ENCODE measurements at regions not wholly inside any gene's neighbourhood (a gene's known extent, or its start where the extent isn't known, plus 50 kb on each side); places are given as distances from the start of the nearest gene placed in this dataset.
"Not testable (repeated sequence)": the region's sequence is repeated elsewhere in the genome, so short reads cannot be mapped to it uniquely, and the experiment has no call there.

- DNase-seq, result not testable (repeated sequence)
These were observed 150.6 kb downstream of the NPIPB11 start for GRCh38 chr16:29255957-29256356.

- not testable (repeated sequence) for DNase-seq
These were observed 151.1 kb downstream of the NPIPB11 start for GRCh38 chr16:29255496-29255796.

- DNase-seq, result no peak
These were observed 151.6 kb downstream of the NPIPB11 start for GRCh38 chr16:29254676-29255495.

GRCh38 chr16:29253716-29254590, 152.6 kb downstream of the NPIPB11 start:
- not testable (repeated sequence) for DNase-seq

- not testable (repeated sequence) for DNase-seq
These were observed 153.4 kb downstream of the NPIPB11 start for GRCh38 chr16:29253066-29253590.

- not testable (repeated sequence) for DNase-seq
These were observed 154.2 kb downstream of the NPIPB11 start for GRCh38 chr16:29252311-29252710.

GRCh38 chr16:29251571-29252011, 154.9 kb downstream of the NPIPB11 start:
- not testable (repeated sequence) for DNase-seq

- not testable (repeated sequence) for DNase-seq
These were observed 155.5 kb downstream of the NPIPB11 start for GRCh38 chr16:29250923-29251434.

GRCh38 chr16:29250469-29250868, 156.0 kb downstream of the NPIPB11 start:
- DNase-seq, result not testable (repeated sequence)

GRCh38 chr16:29248940-29249318, 157.6 kb downstream of the NPIPB11 start:
- not testable (repeated sequence) for DNase-seq

- DNase-seq, result not testable (repeated sequence)
These were observed 158.1 kb downstream of the NPIPB11 start for GRCh38 chr16:29248306-29248939.

- DNase-seq, result not testable (repeated sequence)
These were observed 160.4 kb downstream of the NPIPB11 start for GRCh38 chr16:29246091-29246490.

- DNase-seq, result no peak
These were observed 168.5 kb downstream of the NPIPB11 start for GRCh38 chr16:29237971-29238370.

- DNase-seq, result not testable (repeated sequence)
These were observed 169.0 kb downstream of the NPIPB11 start for GRCh38 chr16:29237495-29237894.

- DNase-seq, result not testable (repeated sequence)
These were observed 169.5 kb downstream of the NPIPB11 start for GRCh38 chr16:29237023-29237422.

- DNase-seq, result not testable (repeated sequence)
These were observed 170.6 kb downstream of the NPIPB11 start for GRCh38 chr16:29235836-29236370.

- not testable (repeated sequence) for DNase-seq
These were observed 171.8 kb downstream of the NPIPB11 start for GRCh38 chr16:29234536-29235275.

- not testable (repeated sequence) for DNase-seq
These were observed 172.7 kb downstream of the NPIPB11 start for GRCh38 chr16:29233705-29234404.

GRCh38 chr16:29232811-29233704, 173.5 kb downstream of the NPIPB11 start:
- DNase-seq, result no peak

- not testable (repeated sequence) for DNase-seq
These were observed 174.3 kb downstream of the NPIPB11 start for GRCh38 chr16:29232160-29232705.

Data from NCI-H526 (cell line).